ENCODE measurements at regions not wholly inside any gene's neighbourhood (a gene's known extent, or its start where the extent isn't known, plus 50 kb on each side); places are given as distances from the start of the nearest gene placed in this dataset.
A peak's percentile ranks its signal among the peaks of the same experiment; 100 is the strongest.

- TF ChIP-seq, protein P1, sequence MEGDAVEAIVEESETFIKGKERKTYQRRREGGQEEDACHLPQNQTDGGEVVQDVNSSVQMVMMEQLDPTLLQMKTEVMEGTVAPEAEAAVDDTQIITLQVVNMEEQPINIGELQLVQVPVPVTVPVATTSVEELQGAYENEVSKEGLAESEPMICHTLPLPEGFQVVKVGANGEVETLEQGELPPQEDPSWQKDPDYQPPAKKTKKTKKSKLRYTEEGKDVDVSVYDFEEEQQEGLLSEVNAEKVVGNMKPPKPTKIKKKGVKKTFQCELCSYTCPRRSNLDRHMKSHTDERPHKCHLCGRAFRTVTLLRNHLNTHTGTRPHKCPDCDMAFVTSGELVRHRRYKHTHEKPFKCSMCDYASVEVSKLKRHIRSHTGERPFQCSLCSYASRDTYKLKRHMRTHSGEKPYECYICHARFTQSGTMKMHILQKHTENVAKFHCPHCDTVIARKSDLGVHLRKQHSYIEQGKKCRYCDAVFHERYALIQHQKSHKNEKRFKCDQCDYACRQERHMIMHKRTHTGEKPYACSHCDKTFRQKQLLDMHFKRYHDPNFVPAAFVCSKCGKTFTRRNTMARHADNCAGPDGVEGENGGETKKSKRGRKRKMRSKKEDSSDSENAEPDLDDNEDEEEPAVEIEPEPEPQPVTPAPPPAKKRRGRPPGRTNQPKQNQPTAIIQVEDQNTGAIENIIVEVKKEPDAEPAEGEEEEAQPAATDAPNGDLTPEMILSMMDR (IDR thresholded peaks at IDR 0.05) = peak; percentile 17 to 77 (median 53)
- no peak for TF ChIP-seq POLR2A (IDR thresholded peaks at IDR 0.05)
These were observed 2124.9 kb downstream of the MAT2B start for GRCh38 chr5:165630261-165630778.

Measured in thyroid gland (tissue), 4 donors.